GM23338 (cell line): ENCODE measurements at regions not wholly inside any gene's neighbourhood (a gene's known extent, or its start where the extent isn't known, plus 50 kb on each side); places are given as distances from the start of the nearest gene placed in this dataset.

ENCODE experiments used
- ATAC-seq: fragments of 200-7000 bp; cut with Tn5 transposase; 3 replicates; pipeline ENCODE4 v1.9.1; 2020
- DNase-seq: peaks from one replicate; pipeline ENCODE4 v3.0.0-alpha.2; 2015; ENCODE audit warnings: low spot score
- H2AFZ ChIP-seq: fragments of 200-600 bp; sonication (generic); 2 replicates; pipeline ENCODE4 v1.8.0; 2016; ENCODE audit warnings: antibody characterized with exemption, mild to moderate bottlenecking, moderate library complexity
- H3F3A ChIP-seq: fragments of 200-600 bp; sonication (generic); replicated peaks from 2 replicates; pipeline ENCODE4 v1.8.0; 2017; ENCODE audit warnings: antibody characterized with exemption, mixed run types, low read depth
- H3K27ac ChIP-seq: fragments of 200-600 bp; sonication (generic); 2 replicates; pipeline ENCODE4 v1.6.1; 2016; ENCODE audit warnings: low read depth
- H3K27me3 ChIP-seq: fragments of 200-600 bp; sonication (generic); 2 replicates; pipeline ENCODE4 v1.8.0; 2016; ENCODE audit warnings: mild to moderate bottlenecking, mixed run types, moderate library complexity; ENCODE audit not compliant: insufficient read depth
- H3K36me3 ChIP-seq: fragments of 200-600 bp; sonication (generic); 2 replicates; pipeline ENCODE4 v1.8.0; 2016; ENCODE audit warnings: mild to moderate bottlenecking; ENCODE audit not compliant: insufficient read depth
- H3K4me1 ChIP-seq: fragments of 200-600 bp; sonication (generic); 2 replicates; pipeline ENCODE4 v1.8.0; 2016; ENCODE audit warnings: mild to moderate bottlenecking, moderate library complexity; ENCODE audit not compliant: insufficient read depth
- H3K4me2 ChIP-seq: fragments of 200-600 bp; sonication (generic); 2 replicates; pipeline ENCODE4 v1.7.1; 2017; ENCODE audit warnings: mixed run types
- H3K4me3 ChIP-seq: fragments of 200-600 bp; sonication (generic); 2 replicates; pipeline ENCODE4 v1.6.1; 2016; ENCODE audit warnings: mixed run types
- H3K79me2 ChIP-seq: fragments of 200-600 bp; sonication (generic); replicated peaks from 2 replicates; pipeline ENCODE4 v1.8.0; 2017; ENCODE audit warnings: mild to moderate bottlenecking; ENCODE audit not compliant: insufficient read depth
- H3K9me2 ChIP-seq: fragments of 200-600 bp; sonication (generic); 2 replicates; pipeline ENCODE4 v1.8.0; 2017; ENCODE audit not compliant: insufficient read depth
- H4K20me1 ChIP-seq: fragments of 200-600 bp; sonication (generic); replicated peaks from 2 replicates; pipeline ENCODE4 v1.8.0; 2017; ENCODE audit warnings: mild to moderate bottlenecking; ENCODE audit not compliant: insufficient read depth
- H3K27ac Mint-ChIP-seq: 2 replicates; pipeline ENCODE4 v1.8.0; 2020; ENCODE audit warnings: inconsistent platforms, mild to moderate bottlenecking, moderate library complexity, mixed read lengths
- H3K27me3 Mint-ChIP-seq: 3 replicates; pipeline ENCODE4 v1.8.0; 2022; ENCODE audit warnings: low read depth, mild to moderate bottlenecking, moderate library complexity, mixed read lengths, inconsistent platforms; ENCODE audit not compliant: insufficient read depth, poor library complexity
- H3K36me3 Mint-ChIP-seq: 3 replicates; pipeline ENCODE4 v1.8.0; 2021; ENCODE audit warnings: low read depth, mild to moderate bottlenecking, inconsistent platforms, moderate library complexity, mixed read lengths
- H3K4me1 Mint-ChIP-seq: 3 replicates; pipeline ENCODE4 v1.8.0; 2020; ENCODE audit warnings: mild to moderate bottlenecking, inconsistent platforms, mixed read lengths
- H3K4me3 Mint-ChIP-seq: 3 replicates; pipeline ENCODE4 v1.8.0; 2021; ENCODE audit warnings: moderate library complexity, mild to moderate bottlenecking, inconsistent platforms, mixed read lengths
- H3K9me3 Mint-ChIP-seq: 3 replicates; pipeline ENCODE4 v1.8.0; 2020; ENCODE audit warnings: moderate library complexity, mild to moderate bottlenecking, inconsistent platforms, mixed read lengths
- CREB1 ChIP-seq: fragments of 250-450 bp; sonication (Bioruptor Pico); IDR thresholded peaks from 2 replicates; pipeline ENCODE4 v1.5.0; 2020; ENCODE audit warnings: low read depth, mild to moderate bottlenecking, moderate library complexity
- EZH2 ChIP-seq: fragments of 200-600 bp; sonication (generic); IDR thresholded peaks from one replicate; pipeline ENCODE4 v1.8.0; 2017; ENCODE audit warnings: antibody characterized with exemption, mild to moderate bottlenecking, low read depth; ENCODE audit not compliant: unreplicated experiment
- EZH2phosphoT487 ChIP-seq: fragments of 200-600 bp; sonication (generic); IDR thresholded peaks from one replicate; pipeline ENCODE4 v1.8.1; 2018; ENCODE audit warnings: antibody characterized with exemption; ENCODE audit not compliant: unreplicated experiment
- JUNB ChIP-seq: IDR thresholded peaks from one replicate; pipeline ENCODE4 v1.6.1; 2016; ENCODE audit warnings: antibody characterized with exemption; ENCODE audit not compliant: unreplicated experiment
- NANOG ChIP-seq: IDR thresholded peaks from 2 replicates; pipeline ENCODE4 v1.6.1; 2016; ENCODE audit warnings: antibody characterized with exemption, borderline replicate concordance
- POLR2AphosphoS5 ChIP-seq: IDR thresholded peaks from 2 replicates; pipeline ENCODE4 v1.6.1; 2016; ENCODE audit warnings: antibody characterized with exemption, low read depth
- STAT1 ChIP-seq: IDR thresholded peaks from one replicate; pipeline ENCODE4 v1.6.1; 2016; ENCODE audit warnings: antibody characterized with exemption; ENCODE audit not compliant: unreplicated experiment
- ZNF114 ChIP-seq: fragments of 250-450 bp; sonication (Bioruptor Pico); IDR thresholded peaks from 2 replicates; pipeline ENCODE4 v1.5.0; 2020; ENCODE audit warnings: mild to moderate bottlenecking, moderate library complexity
- ZNF331 ChIP-seq: fragments of 250-450 bp; sonication (Bioruptor Pico); IDR thresholded peaks from 2 replicates; pipeline ENCODE4 v1.5.0; 2020; ENCODE audit warnings: low read depth, mild to moderate bottlenecking, moderate library complexity
- TF ChIP-seq, protein P1 (sequence below): fragments of 250-450 bp; sonication (Bioruptor Pico); IDR thresholded peaks from 2 replicates; pipeline ENCODE4 v1.5.0; 2020; ENCODE audit warnings: mild to moderate bottlenecking, moderate library complexity
- TF ChIP-seq, protein P2 (sequence below), 2 experiments: fragments of 200-600 bp in 1 of 2; sonication (generic) in 1 of 2; conservative IDR thresholded peaks; 2 replicates each; pipeline versions ENCODE4 v1.5.1 to v1.6.1; 2016 to 2017; ENCODE audit warnings: antibody characterized with exemption in 2 of 2, low read depth in 2 of 2, mild to moderate bottlenecking in 2 of 2, moderate library complexity in 1 of 2
- TF ChIP-seq, protein P3 (sequence below): IDR thresholded peaks from one replicate; pipeline ENCODE4 v1.6.1; 2018; ENCODE audit warnings: antibody characterized with exemption; ENCODE audit not compliant: unreplicated experiment
- TF ChIP-seq, protein P4 (sequence below): IDR thresholded peaks from 2 replicates; pipeline ENCODE4 v1.6.1; 2016; ENCODE audit warnings: antibody characterized with exemption

DNA sequence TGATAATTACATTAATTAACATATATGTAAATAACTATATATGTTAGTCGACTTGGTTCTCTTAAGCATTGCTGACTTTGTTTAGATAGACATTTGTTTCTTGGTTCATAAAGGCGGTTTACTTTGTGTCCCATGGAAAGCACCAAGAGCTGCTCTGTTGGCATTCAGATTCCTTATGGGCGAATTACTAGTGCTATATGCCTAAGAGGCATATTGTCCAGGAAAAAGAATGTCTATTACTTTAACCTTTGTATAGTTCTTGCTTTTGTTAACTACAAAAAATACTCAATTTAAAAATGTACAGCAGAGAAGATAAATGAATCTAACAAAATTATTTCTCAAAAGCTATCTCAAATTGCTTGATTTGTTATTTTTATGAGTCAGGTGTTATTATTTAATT is 532.8 kb downstream of the FAT4 start:
- no peaks in the 10 kb centered on the region for H3F3A ChIP-seq
- no peak overlapping the region for H2AFZ ChIP-seq
- no peaks in the 10 kb centered on the region for H3K79me2 ChIP-seq
- H3K9me2 ChIP-seq, result no peaks in the 10 kb centered on the region
- H4K20me1 ChIP-seq, result no peaks in the 10 kb centered on the region
- ATAC-seq, result no peak
- no peaks in the 10 kb centered on the region for H3K36me3 ChIP-seq
- no peak overlapping the region for H3K4me3 ChIP-seq
- no peaks in the 10 kb centered on the region for H3K4me1 ChIP-seq
- H3K27ac ChIP-seq, result no peak overlapping the region
- no peaks in the 10 kb centered on the region for H3K27me3 ChIP-seq
- no peak for TF ChIP-seq ZNF114 (CRISPR knock-in tag)
- TF ChIP-seq, protein P1, sequence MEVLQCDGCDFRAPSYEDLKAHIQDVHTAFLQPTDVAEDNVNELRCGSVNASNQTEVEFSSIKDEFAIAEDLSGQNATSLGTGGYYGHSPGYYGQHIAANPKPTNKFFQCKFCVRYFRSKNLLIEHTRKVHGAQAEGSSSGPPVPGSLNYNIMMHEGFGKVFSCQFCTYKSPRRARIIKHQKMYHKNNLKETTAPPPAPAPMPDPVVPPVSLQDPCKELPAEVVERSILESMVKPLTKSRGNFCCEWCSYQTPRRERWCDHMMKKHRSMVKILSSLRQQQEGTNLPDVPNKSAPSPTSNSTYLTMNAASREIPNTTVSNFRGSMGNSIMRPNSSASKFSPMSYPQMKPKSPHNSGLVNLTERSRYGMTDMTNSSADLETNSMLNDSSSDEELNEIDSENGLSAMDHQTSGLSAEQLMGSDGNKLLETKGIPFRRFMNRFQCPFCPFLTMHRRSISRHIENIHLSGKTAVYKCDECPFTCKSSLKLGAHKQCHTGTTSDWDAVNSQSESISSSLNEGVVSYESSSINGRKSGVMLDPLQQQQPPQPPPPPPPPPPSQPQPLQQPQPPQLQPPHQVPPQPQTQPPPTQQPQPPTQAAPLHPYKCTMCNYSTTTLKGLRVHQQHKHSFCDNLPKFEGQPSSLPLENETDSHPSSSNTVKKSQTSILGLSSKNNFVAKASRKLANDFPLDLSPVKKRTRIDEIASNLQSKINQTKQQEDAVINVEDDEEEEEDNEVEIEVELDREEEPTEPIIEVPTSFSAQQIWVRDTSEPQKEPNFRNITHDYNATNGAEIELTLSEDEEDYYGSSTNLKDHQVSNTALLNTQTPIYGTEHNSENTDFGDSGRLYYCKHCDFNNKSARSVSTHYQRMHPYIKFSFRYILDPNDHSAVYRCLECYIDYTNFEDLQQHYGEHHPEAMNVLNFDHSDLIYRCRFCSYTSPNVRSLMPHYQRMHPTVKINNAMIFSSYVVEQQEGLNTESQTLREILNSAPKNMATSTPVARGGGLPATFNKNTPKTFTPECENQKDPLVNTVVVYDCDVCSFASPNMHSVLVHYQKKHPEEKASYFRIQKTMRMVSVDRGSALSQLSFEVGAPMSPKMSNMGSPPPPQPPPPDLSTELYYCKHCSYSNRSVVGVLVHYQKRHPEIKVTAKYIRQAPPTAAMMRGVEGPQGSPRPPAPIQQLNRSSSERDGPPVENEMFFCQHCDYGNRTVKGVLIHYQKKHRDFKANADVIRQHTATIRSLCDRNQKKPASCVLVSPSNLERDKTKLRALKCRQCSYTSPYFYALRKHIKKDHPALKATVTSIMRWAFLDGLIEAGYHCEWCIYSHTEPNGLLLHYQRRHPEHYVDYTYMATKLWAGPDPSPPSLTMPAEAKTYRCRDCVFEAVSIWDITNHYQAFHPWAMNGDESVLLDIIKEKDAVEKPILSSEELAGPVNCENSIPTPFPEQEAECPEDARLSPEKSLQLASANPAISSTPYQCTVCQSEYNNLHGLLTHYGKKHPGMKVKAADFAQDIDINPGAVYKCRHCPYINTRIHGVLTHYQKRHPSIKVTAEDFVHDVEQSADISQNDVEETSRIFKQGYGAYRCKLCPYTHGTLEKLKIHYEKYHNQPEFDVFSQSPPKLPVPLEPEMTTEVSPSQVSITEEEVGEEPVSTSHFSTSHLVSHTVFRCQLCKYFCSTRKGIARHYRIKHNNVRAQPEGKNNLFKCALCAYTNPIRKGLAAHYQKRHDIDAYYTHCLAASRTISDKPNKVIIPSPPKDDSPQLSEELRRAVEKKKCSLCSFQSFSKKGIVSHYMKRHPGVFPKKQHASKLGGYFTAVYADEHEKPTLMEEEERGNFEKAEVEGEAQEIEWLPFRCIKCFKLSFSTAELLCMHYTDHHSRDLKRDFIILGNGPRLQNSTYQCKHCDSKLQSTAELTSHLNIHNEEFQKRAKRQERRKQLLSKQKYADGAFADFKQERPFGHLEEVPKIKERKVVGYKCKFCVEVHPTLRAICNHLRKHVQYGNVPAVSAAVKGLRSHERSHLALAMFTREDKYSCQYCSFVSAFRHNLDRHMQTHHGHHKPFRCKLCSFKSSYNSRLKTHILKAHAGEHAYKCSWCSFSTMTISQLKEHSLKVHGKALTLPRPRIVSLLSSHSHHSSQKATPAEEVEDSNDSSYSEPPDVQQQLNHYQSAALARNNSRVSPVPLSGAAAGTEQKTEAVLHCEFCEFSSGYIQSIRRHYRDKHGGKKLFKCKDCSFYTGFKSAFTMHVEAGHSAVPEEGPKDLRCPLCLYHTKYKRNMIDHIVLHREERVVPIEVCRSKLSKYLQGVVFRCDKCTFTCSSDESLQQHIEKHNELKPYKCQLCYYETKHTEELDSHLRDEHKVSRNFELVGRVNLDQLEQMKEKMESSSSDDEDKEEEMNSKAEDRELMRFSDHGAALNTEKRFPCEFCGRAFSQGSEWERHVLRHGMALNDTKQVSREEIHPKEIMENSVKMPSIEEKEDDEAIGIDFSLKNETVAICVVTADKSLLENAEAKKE (CRISPR knock-in tag), result no peak
- TF ChIP-seq EZH2, result no peak
- TF ChIP-seq JUNB, result no peak
- TF ChIP-seq, protein P2, sequence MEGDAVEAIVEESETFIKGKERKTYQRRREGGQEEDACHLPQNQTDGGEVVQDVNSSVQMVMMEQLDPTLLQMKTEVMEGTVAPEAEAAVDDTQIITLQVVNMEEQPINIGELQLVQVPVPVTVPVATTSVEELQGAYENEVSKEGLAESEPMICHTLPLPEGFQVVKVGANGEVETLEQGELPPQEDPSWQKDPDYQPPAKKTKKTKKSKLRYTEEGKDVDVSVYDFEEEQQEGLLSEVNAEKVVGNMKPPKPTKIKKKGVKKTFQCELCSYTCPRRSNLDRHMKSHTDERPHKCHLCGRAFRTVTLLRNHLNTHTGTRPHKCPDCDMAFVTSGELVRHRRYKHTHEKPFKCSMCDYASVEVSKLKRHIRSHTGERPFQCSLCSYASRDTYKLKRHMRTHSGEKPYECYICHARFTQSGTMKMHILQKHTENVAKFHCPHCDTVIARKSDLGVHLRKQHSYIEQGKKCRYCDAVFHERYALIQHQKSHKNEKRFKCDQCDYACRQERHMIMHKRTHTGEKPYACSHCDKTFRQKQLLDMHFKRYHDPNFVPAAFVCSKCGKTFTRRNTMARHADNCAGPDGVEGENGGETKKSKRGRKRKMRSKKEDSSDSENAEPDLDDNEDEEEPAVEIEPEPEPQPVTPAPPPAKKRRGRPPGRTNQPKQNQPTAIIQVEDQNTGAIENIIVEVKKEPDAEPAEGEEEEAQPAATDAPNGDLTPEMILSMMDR (conservative IDR thresholded peaks at IDR 0.05; ENCODE audit: low read depth in 2 of 2), result no peak
- TF ChIP-seq POLR2AphosphoS5, result no peak
- TF ChIP-seq, protein P3, sequence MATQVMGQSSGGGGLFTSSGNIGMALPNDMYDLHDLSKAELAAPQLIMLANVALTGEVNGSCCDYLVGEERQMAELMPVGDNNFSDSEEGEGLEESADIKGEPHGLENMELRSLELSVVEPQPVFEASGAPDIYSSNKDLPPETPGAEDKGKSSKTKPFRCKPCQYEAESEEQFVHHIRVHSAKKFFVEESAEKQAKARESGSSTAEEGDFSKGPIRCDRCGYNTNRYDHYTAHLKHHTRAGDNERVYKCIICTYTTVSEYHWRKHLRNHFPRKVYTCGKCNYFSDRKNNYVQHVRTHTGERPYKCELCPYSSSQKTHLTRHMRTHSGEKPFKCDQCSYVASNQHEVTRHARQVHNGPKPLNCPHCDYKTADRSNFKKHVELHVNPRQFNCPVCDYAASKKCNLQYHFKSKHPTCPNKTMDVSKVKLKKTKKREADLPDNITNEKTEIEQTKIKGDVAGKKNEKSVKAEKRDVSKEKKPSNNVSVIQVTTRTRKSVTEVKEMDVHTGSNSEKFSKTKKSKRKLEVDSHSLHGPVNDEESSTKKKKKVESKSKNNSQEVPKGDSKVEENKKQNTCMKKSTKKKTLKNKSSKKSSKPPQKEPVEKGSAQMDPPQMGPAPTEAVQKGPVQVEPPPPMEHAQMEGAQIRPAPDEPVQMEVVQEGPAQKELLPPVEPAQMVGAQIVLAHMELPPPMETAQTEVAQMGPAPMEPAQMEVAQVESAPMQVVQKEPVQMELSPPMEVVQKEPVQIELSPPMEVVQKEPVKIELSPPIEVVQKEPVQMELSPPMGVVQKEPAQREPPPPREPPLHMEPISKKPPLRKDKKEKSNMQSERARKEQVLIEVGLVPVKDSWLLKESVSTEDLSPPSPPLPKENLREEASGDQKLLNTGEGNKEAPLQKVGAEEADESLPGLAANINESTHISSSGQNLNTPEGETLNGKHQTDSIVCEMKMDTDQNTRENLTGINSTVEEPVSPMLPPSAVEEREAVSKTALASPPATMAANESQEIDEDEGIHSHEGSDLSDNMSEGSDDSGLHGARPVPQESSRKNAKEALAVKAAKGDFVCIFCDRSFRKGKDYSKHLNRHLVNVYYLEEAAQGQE, result no peak
- TF ChIP-seq, protein P4, sequence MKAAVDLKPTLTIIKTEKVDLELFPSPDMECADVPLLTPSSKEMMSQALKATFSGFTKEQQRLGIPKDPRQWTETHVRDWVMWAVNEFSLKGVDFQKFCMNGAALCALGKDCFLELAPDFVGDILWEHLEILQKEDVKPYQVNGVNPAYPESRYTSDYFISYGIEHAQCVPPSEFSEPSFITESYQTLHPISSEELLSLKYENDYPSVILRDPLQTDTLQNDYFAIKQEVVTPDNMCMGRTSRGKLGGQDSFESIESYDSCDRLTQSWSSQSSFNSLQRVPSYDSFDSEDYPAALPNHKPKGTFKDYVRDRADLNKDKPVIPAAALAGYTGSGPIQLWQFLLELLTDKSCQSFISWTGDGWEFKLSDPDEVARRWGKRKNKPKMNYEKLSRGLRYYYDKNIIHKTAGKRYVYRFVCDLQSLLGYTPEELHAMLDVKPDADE, result no peak
- TF ChIP-seq EZH2phosphoT487, result no peak
- TF ChIP-seq CREB1 (CRISPR knock-in tag), result no peak
- no peak for TF ChIP-seq NANOG
- no peak for TF ChIP-seq ZNF331
- no peak for TF ChIP-seq STAT1
- Mint-ChIP-seq H3K36me3 (no peaks in the 10 kb centered on the region), H3K4me3 (no peak overlapping the region), H3K27ac (no peak overlapping the region), H3K4me1 (no peaks in the 10 kb centered on the region), H3K27me3 (no peaks in the 10 kb centered on the region), H3K9me3 (no peaks in the 10 kb centered on the region)
- no peak for DNase-seq
- H3K4me2 ChIP-seq, result no peak overlapping the region
